H9 (cell line): ENCODE measurements at regions not wholly inside any gene's neighbourhood (a gene's known extent, or its start where the extent isn't known, plus 50 kb on each side); places are given as distances from the start of the nearest gene placed in this dataset.

Source experiments
- DNase-seq: peaks from one replicate; pipeline ENCODE4 v3.0.0-alpha.2; 2017
- H2AFZ ChIP-seq: one replicate; pipeline ENCODE4 v1.6.1; 2013; ENCODE audit warnings: mild to moderate bottlenecking, low read length, control low read depth, moderate library complexity
- H2AK5ac ChIP-seq: 2 replicates; pipeline ENCODE4 v1.6.1; 2013; ENCODE audit warnings: low read length, control low read depth, mixed read lengths; ENCODE audit not compliant: insufficient read length
- H2BK120ac ChIP-seq: one replicate; pipeline ENCODE4 v1.6.1; 2013; ENCODE audit warnings: low read depth, mild to moderate bottlenecking, low read length, control low read depth, inconsistent platforms; ENCODE audit not compliant: poor library complexity, severe bottlenecking
- H2BK12ac ChIP-seq: 2 replicates; pipeline ENCODE4 v1.6.1; 2013; ENCODE audit warnings: low read length, control low read depth, mixed read lengths, low read depth; ENCODE audit not compliant: insufficient read length
- H2BK15ac ChIP-seq: 2 replicates; pipeline ENCODE4 v1.6.1; 2013; ENCODE audit warnings: low read depth, low read length, control low read depth
- H2BK20ac ChIP-seq: one replicate; pipeline ENCODE4 v1.6.1; 2013; ENCODE audit warnings: low read depth, mild to moderate bottlenecking, low read length, control low read depth, inconsistent platforms; ENCODE audit not compliant: poor library complexity, severe bottlenecking
- H2BK5ac ChIP-seq: 2 replicates; pipeline ENCODE4 v1.6.1; 2013; ENCODE audit warnings: low read length, control low read depth, mixed read lengths; ENCODE audit not compliant: insufficient read length
- H3K14ac ChIP-seq: 2 replicates; pipeline ENCODE4 v1.6.1; 2013; ENCODE audit warnings: low read length, control low read depth; ENCODE audit not compliant: insufficient read depth
- H3K18ac ChIP-seq: 2 replicates; pipeline ENCODE4 v1.6.1; 2013; ENCODE audit warnings: low read depth, mild to moderate bottlenecking, mixed read lengths, low read length, control low read depth; ENCODE audit not compliant: insufficient read length
- H3K23ac ChIP-seq: 2 replicates; pipeline ENCODE4 v1.6.1; 2013; ENCODE audit warnings: low read length, control low read depth, mixed read lengths, low read depth; ENCODE audit not compliant: insufficient read length
- H3K23me2 ChIP-seq: 2 replicates; pipeline ENCODE4 v1.6.1; 2013; ENCODE audit warnings: low read depth, mild to moderate bottlenecking, mixed read lengths, low read length, control low read depth; ENCODE audit not compliant: insufficient read length, poor library complexity, severe bottlenecking
- H3K27ac ChIP-seq: 2 replicates; pipeline ENCODE4 v1.5.1; 2013; ENCODE audit warnings: low read length, control low read depth, mixed read lengths, low read depth; ENCODE audit not compliant: insufficient read length
- H3K27me3 ChIP-seq: 2 replicates; pipeline ENCODE4 v1.6.1; 2013; ENCODE audit warnings: low read length, control low read depth, inconsistent platforms; ENCODE audit not compliant: insufficient read depth
- H3K4ac ChIP-seq: 2 replicates; pipeline ENCODE4 v1.6.1; 2013; ENCODE audit warnings: low read depth, mild to moderate bottlenecking, control low read depth, inconsistent platforms, low read length, moderate library complexity
- H3K4me1 ChIP-seq: 2 replicates; pipeline ENCODE4 v1.6.1; 2013; ENCODE audit warnings: low read length, control low read depth, inconsistent platforms; ENCODE audit not compliant: insufficient read depth
- H3K4me2 ChIP-seq: 2 replicates; pipeline ENCODE4 v1.6.1; 2013; ENCODE audit warnings: low read length, control low read depth, mixed read lengths; ENCODE audit not compliant: insufficient read length, insufficient read depth
- H3K56ac ChIP-seq: 2 replicates; pipeline ENCODE4 v1.6.1; 2013; ENCODE audit warnings: low read depth, mild to moderate bottlenecking, mixed read lengths, low read length, control low read depth; ENCODE audit not compliant: insufficient read length
- H3K79me1 ChIP-seq: 2 replicates; pipeline ENCODE4 v1.6.1; 2013; ENCODE audit warnings: low read depth, mild to moderate bottlenecking, moderate library complexity, low read length, control low read depth, inconsistent platforms; ENCODE audit not compliant: insufficient read depth, poor library complexity, severe bottlenecking
- H3K79me2 ChIP-seq: 2 replicates; pipeline ENCODE4 v1.6.1; 2013; ENCODE audit warnings: low read length, control low read depth, inconsistent platforms; ENCODE audit not compliant: insufficient read depth
- H3K9ac ChIP-seq: 2 replicates; pipeline ENCODE4 v1.6.1; 2013; ENCODE audit warnings: low read length, control low read depth, mixed read lengths; ENCODE audit not compliant: insufficient read length; ENCODE audit errors: extremely low read depth
- H3K9me3 ChIP-seq: one replicate; pipeline ENCODE4 v1.6.1; 2013; ENCODE audit warnings: low read depth, low read length, inconsistent platforms; ENCODE audit not compliant: control insufficient read depth
- H3T11ph ChIP-seq: one replicate; pipeline ENCODE4 v1.6.1; 2013; ENCODE audit warnings: mild to moderate bottlenecking, low read length, control low read depth, inconsistent platforms
- H4K20me1 ChIP-seq: one replicate; pipeline ENCODE4 v1.6.1; 2013; ENCODE audit not compliant: control insufficient read depth, insufficient read length, insufficient read depth
- H4K5ac ChIP-seq: 2 replicates; pipeline ENCODE4 v1.6.1; 2013; ENCODE audit warnings: low read depth, mild to moderate bottlenecking, mixed read lengths, low read length, control low read depth; ENCODE audit not compliant: insufficient read length
- H4K8ac ChIP-seq: replicated peaks from 2 replicates; pipeline ENCODE4 v1.6.1; 2013; ENCODE audit warnings: low read length, control low read depth, mixed read lengths, low read depth; ENCODE audit not compliant: insufficient read length
- H4K91ac ChIP-seq: 2 replicates; pipeline ENCODE4 v1.6.1; 2013; ENCODE audit warnings: low read depth, mild to moderate bottlenecking, moderate library complexity, mixed read lengths, low read length, control low read depth; ENCODE audit not compliant: insufficient read length
- H3K27ac Mint-ChIP-seq, 3 experiments: 2 replicates in 2 of 3; 3 replicates in 1 of 3; pipeline ENCODE4 v1.8.0; 2020 to 2021; ENCODE audit warnings: mixed read lengths in 3 of 3, mild to moderate bottlenecking in 1 of 3, moderate library complexity in 1 of 3
- H3K27me3 Mint-ChIP-seq: 2 replicates; pipeline ENCODE4 v1.8.0; 2021; ENCODE audit warnings: low read depth, mild to moderate bottlenecking, moderate library complexity, mixed read lengths
- H3K36me3 Mint-ChIP-seq, 3 experiments: 2 replicates in 2 of 3; 3 replicates in 1 of 3; pipeline ENCODE4 v1.8.0; 2020 to 2021; ENCODE audit warnings: low read depth in 3 of 3, mixed read lengths in 3 of 3; ENCODE audit not compliant: insufficient read depth in 1 of 3
- H3K4me1 Mint-ChIP-seq, 2 experiments: 2 replicates each; pipeline ENCODE4 v1.8.0; 2020; ENCODE audit warnings: mixed read lengths in 2 of 2
- H3K4me3 Mint-ChIP-seq, 2 experiments: 2 replicates in 1 of 2; 3 replicates in 1 of 2; pipeline ENCODE4 v1.8.0; 2020 to 2021; ENCODE audit warnings: mild to moderate bottlenecking in 2 of 2, mixed read lengths in 2 of 2, moderate library complexity in 1 of 2
- H3K9me3 Mint-ChIP-seq, 2 experiments: 2 replicates in 1 of 2; 3 replicates in 1 of 2; pipeline ENCODE4 v1.8.0; 2020; ENCODE audit warnings: mild to moderate bottlenecking in 2 of 2, mixed read lengths in 2 of 2, moderate library complexity in 1 of 2
- CTCF ChIP-seq: fragments of 200-600 bp; sonication (generic); conservative IDR thresholded peaks from 3 replicates; pipeline ENCODE4 v1.8.0; 2021; ENCODE audit warnings: antibody characterized with exemption, mild to moderate bottlenecking
- WGBS: extraction: QIAGEN DNeasy Blood & Tissue Kit; methylation state at CpG from one replicate; pipeline ENCODE4 v1.1.7; 2013; ENCODE audit warnings: missing lambda C conversion rate, low lambda C conversion rate, mixed read lengths; ENCODE audit not compliant: insufficient read length; ENCODE audit errors: extremely low coverage; 5-methylcytosine and 5-hydroxymethylcytosine counted together

DNA sequence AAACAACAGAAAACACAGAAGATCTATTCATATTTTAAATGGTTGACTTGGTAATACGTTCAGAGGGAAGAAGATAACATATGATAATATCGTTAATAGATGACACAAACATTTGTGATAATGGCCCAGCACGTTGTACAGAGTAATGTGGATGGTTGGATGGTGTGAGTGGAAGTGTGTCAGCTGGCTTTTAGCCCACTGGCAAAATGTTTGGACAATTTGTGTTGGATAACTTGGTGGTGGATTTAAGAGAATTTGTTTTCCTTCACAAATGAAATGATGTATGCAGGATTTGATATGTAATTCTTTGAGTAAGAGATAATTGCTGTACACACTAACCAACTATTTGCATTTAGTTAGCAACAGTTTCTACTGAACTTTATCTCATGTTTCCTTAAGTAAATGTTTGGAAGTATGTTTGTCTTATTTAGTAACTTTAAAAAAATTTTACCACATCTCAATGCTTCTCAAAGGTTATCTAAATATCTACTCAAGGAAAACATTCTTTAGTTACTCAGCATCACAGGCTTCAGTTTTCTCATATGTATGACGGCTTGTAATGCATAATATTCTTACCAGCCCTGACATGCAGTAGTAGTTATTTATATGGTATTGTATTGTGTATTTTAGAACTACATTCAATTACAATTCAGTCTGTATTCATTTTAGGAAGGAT lies 328.5 kb upstream of the GOLIM4 start:
- Histone ChIP-seq H3K14ac (no peak overlapping the region), H3K79me2 (no peaks in the 10 kb centered on the region), H3K79me1 (no peaks in the 10 kb centered on the region), H4K91ac (no peak overlapping the region), H3K18ac (no peak overlapping the region), H3K23ac (no peak overlapping the region), H3K4me1 (no peaks in the 10 kb centered on the region), H4K20me1 (no peaks in the 10 kb centered on the region), H3K9me3 (no peaks in the 10 kb centered on the region), H2BK12ac (no peak overlapping the region), H3T11ph (no peak overlapping the region), H2AFZ (no peak overlapping the region), H3K4me2 (no peak overlapping the region), H2AK5ac (no peak overlapping the region), H2BK120ac (no peak overlapping the region), H3K23me2 (no peaks in the 10 kb centered on the region), H2BK5ac (no peak overlapping the region), H3K27me3 (no peaks in the 10 kb centered on the region), H3K27ac (no peak overlapping the region), H2BK15ac (no peak overlapping the region), H2BK20ac (no peak overlapping the region), H4K8ac (no peak overlapping the region), H3K9ac (no peak overlapping the region), H3K4ac (no peak overlapping the region), H3K56ac (no peak overlapping the region), H4K5ac (no peak overlapping the region)
- no peak overlapping the region for H3K4me3 Mint-ChIP-seq
- H3K27me3 Mint-ChIP-seq: no peaks in the 10 kb centered on the region
- DNase-seq: no peak
- no peaks in the 10 kb centered on the region for H3K9me3 Mint-ChIP-seq
- TF ChIP-seq CTCF: no peak
- no peaks in the 10 kb centered on the region; a peak in 1 of 7 replicates for H3K36me3 Mint-ChIP-seq
- no peak overlapping the region for H3K27ac Mint-ChIP-seq
- WGBS: no CpG with 5 or more reads among the region's 4 CpGs
- H3K4me1 Mint-ChIP-seq: peaks cover 2 to 3% of the 10 kb centered on the region in 2 experiments; a peak in 3 of 4 replicates
